Effector memory CD4-positive, alpha-beta T cell (primary cell): ENCODE measurements at regions not wholly inside any gene's neighbourhood (a gene's known extent, or its start where the extent isn't known, plus 50 kb on each side); places are given as distances from the start of the nearest gene placed in this dataset.
"Not testable (repeated sequence)": the region's sequence is repeated elsewhere in the genome, so short reads cannot be mapped to it uniquely, and the experiment has no call there.

ENCODE experiments used
- DNase-seq, 3 donors: peaks; one replicate each; pipeline ENCODE4 v3.0.0-alpha.2; 2020
- H3K27ac ChIP-seq: 2 replicates; pipeline ENCODE4 v1.7.0; 2013; ENCODE audit warnings: mild to moderate bottlenecking, low read length, moderate library complexity; ENCODE audit not compliant: insufficient read depth, poor library complexity, severe bottlenecking
- H3K27me3 ChIP-seq: replicated peaks from 2 replicates; pipeline ENCODE4 v1.7.0; 2013; ENCODE audit warnings: mild to moderate bottlenecking, low read length; ENCODE audit not compliant: insufficient read depth, control insufficient read depth, poor library complexity, severe bottlenecking
- H3K36me3 ChIP-seq: 2 replicates; pipeline ENCODE4 v1.7.0; 2013; ENCODE audit warnings: mild to moderate bottlenecking, low read length, moderate library complexity; ENCODE audit not compliant: control insufficient read depth, insufficient read depth
- H3K4me1 ChIP-seq: 2 replicates; pipeline ENCODE4 v1.7.0; 2013; ENCODE audit warnings: low read length, mild to moderate bottlenecking; ENCODE audit not compliant: control insufficient read depth, insufficient read depth, poor library complexity, severe bottlenecking
- H3K4me3 ChIP-seq: 2 replicates; pipeline ENCODE4 v1.7.0; 2013; ENCODE audit warnings: low read length, low read depth, mild to moderate bottlenecking; ENCODE audit not compliant: insufficient read depth, poor library complexity, severe bottlenecking
- H3K9me3 ChIP-seq: 2 replicates; pipeline ENCODE4 v1.7.0; 2013; ENCODE audit warnings: mild to moderate bottlenecking, low read length, moderate library complexity; ENCODE audit not compliant: control insufficient read depth

DNA sequence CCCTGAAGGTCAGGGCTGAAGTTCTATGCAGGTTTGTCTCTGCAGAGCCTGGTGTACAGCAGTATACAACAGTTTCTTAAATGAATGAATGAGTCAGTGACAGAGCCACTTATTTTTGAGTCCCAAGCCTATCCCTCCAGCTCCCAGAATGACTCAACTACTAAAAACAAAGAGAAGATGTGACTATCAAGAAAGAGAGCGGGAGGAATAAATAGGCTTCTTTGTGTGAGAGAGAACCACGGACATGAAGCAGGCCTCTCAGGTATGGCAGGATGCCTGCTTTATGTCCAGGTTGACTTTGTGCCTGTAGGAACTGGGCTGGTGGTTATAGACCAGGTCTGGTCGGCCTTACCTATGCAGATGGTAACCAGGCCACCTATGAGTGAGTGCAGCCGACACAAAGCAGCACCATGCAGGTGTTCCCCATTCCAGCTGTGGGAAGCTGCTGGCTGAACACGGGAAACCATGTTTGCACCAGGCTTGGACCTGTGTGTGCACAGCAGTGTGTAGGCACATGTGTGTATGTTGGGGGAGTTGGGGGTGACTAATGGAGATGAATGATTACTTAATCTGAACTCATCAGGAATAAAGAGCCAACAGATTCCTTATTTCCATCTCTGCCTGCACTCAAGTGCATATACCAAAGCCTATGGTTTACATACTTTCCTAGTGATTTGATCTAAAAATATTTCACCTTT lies 171.0 kb downstream of the OSR1 start:
- Histone ChIP-seq H3K36me3 (no peaks in the 10 kb centered on the region), H3K4me1 (no peaks in the 10 kb centered on the region), H3K27ac (no peak overlapping the region), H3K9me3 (no peaks in the 10 kb centered on the region), H3K27me3 (no peaks in the 10 kb centered on the region), H3K4me3 (no peak overlapping the region)
- no peak for DNase-seq

DNA sequence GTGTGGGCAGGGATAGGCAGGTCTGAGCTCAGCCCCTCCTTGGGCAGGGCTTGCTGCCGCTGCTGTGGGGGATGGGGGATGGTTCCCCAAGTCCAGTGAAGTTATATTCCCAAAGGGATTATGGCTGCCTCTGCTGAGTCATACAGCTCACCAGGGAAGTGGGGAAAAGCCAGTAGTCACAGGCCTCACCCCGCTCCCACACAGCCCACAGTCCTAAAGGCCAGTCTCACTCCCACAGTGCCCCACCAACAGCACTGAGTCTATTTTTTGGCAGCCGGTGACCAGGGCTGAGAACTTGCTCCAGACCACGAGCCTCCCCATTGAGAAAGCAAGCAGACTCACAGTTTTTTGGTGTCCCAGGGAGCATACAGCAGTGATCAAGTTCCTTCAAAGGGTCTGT lies 173.3 kb downstream of the OSR1 start:
- H3K27me3 ChIP-seq = no peaks in the 10 kb centered on the region
- H3K9me3 ChIP-seq = no peaks in the 10 kb centered on the region
- no peak overlapping the region for H3K4me3 ChIP-seq
- DNase-seq = no peak
- H3K27ac ChIP-seq = no peak overlapping the region
- H3K4me1 ChIP-seq = no peaks in the 10 kb centered on the region
- no peaks in the 10 kb centered on the region for H3K36me3 ChIP-seq

DNA sequence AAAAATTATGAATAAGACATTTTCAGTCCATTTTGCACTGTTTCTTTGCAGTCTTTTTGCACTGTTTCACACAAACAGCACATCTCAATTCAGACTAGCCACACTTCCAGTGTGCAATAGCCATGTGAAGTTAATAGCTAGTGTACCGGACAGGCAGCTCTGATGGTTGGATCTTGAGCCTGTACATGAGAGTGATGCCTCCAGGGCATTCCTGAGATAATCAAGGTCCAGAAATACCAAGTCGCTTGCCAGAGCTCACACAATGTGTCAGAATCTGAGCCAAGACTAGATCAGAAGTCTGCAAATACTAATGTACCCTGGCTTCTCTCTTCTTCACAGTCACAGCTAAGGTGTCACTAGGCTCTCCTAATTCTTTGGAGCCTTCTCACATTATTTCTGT lies 180.2 kb downstream of the OSR1 start:
- Histone ChIP-seq H3K27me3 (no peaks in the 10 kb centered on the region), H3K4me3 (no peak overlapping the region), H3K4me1 (no peaks in the 10 kb centered on the region), H3K27ac (no peak overlapping the region), H3K36me3 (no peaks in the 10 kb centered on the region), H3K9me3 (no peaks in the 10 kb centered on the region)
- no peak for DNase-seq

DNA sequence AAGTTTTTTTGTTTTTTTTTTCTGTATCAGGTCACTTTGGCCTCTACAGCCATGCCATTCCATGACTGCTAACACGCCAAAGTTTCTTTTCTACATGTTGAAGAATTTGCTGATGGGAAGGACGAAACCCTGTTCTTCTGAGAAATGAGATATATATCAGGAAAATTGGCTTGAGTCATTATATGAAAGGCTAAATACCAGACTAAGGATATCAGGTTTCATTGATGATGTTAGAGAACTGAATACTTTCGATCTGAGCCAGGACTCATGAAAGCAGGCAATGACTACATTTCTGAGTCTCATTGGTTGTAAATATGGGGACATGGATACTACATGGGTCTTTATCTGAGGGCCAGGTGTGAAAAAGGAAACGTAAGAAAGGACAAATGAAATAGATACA lies 181.4 kb downstream of the OSR1 start:
- Histone ChIP-seq H3K9me3 (no peaks in the 10 kb centered on the region), H3K4me3 (no peak overlapping the region), H3K27ac (no peak overlapping the region), H3K36me3 (no peaks in the 10 kb centered on the region), H3K4me1 (no peaks in the 10 kb centered on the region), H3K27me3 (no peaks in the 10 kb centered on the region)
- DNase-seq = no peak

DNA sequence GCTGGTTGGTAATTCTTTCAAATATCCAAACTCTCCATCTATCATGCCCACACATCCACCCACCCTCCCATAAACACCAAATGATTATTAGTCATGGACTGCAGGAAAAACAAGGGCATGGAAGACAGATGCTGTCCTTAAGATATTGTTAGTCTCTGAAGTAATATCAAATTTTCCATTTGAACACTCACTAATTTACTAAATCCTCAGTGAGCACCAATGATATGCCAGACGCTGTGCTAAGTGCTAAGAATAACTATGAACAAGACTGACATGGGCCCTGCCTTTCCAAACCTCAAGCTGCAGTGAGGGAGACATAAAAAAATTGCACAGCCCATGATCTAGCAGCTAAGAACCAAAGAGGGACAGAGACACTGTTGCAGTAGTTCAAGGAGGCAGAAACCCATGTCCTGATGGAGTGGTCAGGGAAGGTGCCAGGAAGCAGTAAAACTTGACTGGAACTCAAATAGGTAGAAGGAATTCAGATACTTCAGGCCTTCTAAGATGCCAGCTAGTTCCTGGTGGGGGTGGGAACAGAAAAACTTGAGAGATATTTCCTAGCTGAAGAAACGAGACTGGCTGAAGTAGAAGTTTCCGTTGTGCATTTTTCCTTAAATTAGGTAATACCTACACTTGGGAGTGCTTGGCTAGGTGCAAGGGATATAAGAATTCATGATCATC lies 182.1 kb downstream of the OSR1 start:
- H3K36me3 ChIP-seq = no peaks in the 10 kb centered on the region
- no peaks in the 10 kb centered on the region for H3K27me3 ChIP-seq
- H3K4me1 ChIP-seq = no peaks in the 10 kb centered on the region
- H3K27ac ChIP-seq = no peak overlapping the region
- H3K9me3 ChIP-seq = no peaks in the 10 kb centered on the region
- no peak overlapping the region for H3K4me3 ChIP-seq
- DNase-seq = no peak

DNA sequence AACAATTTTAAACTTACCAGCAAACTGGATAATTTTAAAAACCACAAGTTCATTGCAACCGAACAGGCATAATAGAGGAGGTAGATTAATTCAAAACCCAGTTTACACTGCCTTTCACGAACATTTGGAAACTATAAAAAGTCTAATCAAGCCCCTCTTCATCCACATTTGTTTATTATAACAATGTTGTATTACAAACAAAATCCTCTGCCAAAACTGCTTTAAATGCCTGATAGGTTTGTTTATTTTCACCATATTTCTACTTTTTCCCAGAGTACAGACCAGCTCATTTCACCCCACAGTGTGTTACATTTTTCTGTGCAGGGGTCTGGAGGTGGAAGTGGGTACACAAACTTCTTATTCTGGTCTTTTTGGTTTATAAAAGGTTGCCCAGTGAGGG lies 184.2 kb downstream of the OSR1 start:
- H3K36me3 ChIP-seq = no peaks in the 10 kb centered on the region

DNA sequence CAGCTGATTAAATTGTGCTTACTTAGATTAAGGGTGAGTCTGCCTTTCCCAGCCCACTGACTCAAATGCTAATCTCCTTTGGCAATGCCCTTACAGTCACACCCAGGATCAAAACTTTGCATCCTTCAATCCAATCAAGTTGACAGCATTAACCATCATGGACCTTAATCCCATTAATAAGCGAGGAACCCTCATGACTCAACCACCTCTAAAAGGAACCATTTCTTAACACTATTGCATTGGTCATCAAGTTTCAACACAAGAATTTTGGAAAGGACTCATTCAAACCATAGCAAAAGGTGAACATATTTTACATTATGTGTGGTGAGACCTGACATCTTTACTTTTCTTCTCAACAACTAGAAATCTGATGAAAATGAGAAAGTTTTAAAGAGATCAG lies 187.0 kb downstream of the OSR1 start:
- Histone ChIP-seq H3K4me1 (no peaks in the 10 kb centered on the region), H3K9me3 (no peaks in the 10 kb centered on the region), H3K27me3 (no peaks in the 10 kb centered on the region), H3K4me3 (no peak overlapping the region), H3K27ac (no peak overlapping the region), H3K36me3 (no peaks in the 10 kb centered on the region)
- no peak for DNase-seq

More for the DNA sequence above, 184.2 kb downstream of the OSR1 start:
- H3K27me3 ChIP-seq = no peaks in the 10 kb centered on the region
- no peaks in the 10 kb centered on the region for H3K4me1 ChIP-seq
- H3K4me3 ChIP-seq = no peak overlapping the region
- H3K9me3 ChIP-seq = no peaks in the 10 kb centered on the region
- no peak overlapping the region for H3K27ac ChIP-seq
- DNase-seq = no peak

DNA sequence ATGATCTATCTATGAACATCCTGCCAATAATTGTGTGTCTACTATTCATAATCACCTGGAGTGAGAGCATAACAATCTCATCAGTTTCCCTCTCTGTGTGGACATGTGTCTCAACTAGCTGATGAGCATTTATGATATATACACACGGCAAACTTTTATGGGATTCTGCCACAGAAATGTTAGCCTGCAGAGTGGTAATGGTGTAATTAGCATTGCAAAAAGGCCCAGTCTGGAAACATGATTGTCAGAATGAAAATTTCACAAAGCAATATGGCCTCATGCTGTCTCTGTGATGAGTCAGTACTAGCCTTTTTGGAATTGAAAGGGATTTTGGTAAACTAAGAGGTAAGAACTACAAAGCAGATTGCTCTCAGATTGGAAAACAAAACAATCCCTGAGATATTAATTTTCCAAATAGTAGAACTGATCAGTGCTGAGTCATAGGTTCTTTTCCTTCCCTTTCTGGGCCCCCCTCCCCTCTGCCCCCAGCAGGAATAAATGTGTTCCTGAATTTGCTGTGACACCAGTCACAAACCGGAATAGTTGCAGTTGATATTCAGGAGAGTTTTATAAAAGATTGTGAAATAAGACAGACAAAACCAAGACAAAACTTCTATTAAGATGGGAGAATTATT lies 189.2 kb downstream of the OSR1 start:
- no peaks in the 10 kb centered on the region for H3K36me3 ChIP-seq
- H3K9me3 ChIP-seq = no peaks in the 10 kb centered on the region
- H3K27ac ChIP-seq = no peak overlapping the region
- no peaks in the 10 kb centered on the region for H3K4me1 ChIP-seq
- no peaks in the 10 kb centered on the region for H3K27me3 ChIP-seq
- no peak for DNase-seq
- no peak overlapping the region for H3K4me3 ChIP-seq

DNA sequence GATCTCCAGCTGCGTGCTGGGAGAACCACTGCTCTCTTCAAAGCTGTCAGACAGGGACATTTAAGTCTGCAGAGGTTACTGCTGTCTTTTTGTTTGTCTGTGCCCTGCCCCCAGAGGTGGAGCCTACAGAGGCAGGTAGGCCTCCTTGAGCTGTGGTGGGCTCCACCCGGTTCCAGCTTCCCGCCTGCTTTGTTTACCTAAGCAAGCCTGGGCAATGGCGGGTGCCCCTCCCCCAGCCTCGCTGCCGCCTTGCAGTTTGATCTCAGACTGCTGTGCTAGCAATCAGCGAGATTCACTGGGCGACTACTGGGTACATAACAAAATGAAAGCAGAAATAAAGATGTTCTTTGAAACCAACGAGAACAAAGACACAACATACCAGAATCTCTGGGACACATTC lies 194.3 kb downstream of the OSR1 start:
- not testable (repeated sequence) for H3K9me3 ChIP-seq, H3K36me3 ChIP-seq, H3K4me3 ChIP-seq, H3K4me1 ChIP-seq, H3K27me3 ChIP-seq, DNase-seq, H3K27ac ChIP-seq

DNA sequence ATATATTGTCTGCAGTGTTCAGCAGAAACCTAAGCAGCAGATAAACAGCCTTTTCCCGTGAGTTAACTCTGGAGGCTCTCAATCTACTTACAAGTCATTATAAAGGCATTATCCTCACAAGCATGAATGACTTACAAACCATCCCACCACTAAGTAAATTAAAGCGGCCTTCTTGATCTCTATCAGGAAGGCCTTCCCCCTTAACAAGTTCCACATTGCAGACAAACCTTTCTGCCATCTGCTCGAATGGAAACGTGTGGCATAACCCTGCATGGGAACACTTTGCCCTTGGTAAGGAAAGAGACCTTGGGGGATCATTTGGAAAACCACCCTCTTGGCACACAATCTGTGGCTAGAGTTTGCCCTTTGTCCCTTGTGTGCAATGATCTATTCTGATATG lies 199.5 kb downstream of the OSR1 start:
- no peaks in the 10 kb centered on the region for H3K4me1 ChIP-seq
- H3K36me3 ChIP-seq = no peaks in the 10 kb centered on the region
- H3K4me3 ChIP-seq = no peak overlapping the region
- no peaks in the 10 kb centered on the region for H3K9me3 ChIP-seq
- no peaks in the 10 kb centered on the region for H3K27me3 ChIP-seq
- no peak for DNase-seq
- no peak overlapping the region for H3K27ac ChIP-seq
